CD4-positive, CD25-positive, alpha-beta regulatory T cell (primary cell): ENCODE measurements at regions not wholly inside any gene's neighbourhood (a gene's known extent, or its start where the extent isn't known, plus 50 kb on each side); places are given as distances from the start of the nearest gene placed in this dataset.

Experiments
- ATAC-seq, 2 donors: fragments of 150-1000 bp; cut with Tn5 transposase; one replicate each; pipeline ENCODE4 v1.10.0; 2021; ENCODE audit warnings: low read depth in 2 of 2, moderate number of reproducible peaks in 2 of 2, moderate library complexity in 1 of 2
- DNase-seq, 3 donors: peaks; one replicate each; pipeline versions ENCODE4 v3.0.0 to v3.0.0-alpha.2; 2012 to 2022; ENCODE audit warnings: mixed read lengths in 1 of 3
- H3K27ac ChIP-seq: one replicate; pipeline ENCODE4 v1.7.0; 2013; ENCODE audit warnings: mild to moderate bottlenecking, low read length; ENCODE audit not compliant: insufficient read depth, poor library complexity, severe bottlenecking
- H3K27me3 ChIP-seq: one replicate; pipeline ENCODE4 v1.7.0; 2013; ENCODE audit warnings: low read length; ENCODE audit not compliant: control insufficient read depth, insufficient read depth
- H3K36me3 ChIP-seq: one replicate; pipeline ENCODE4 v1.7.0; 2013; ENCODE audit warnings: mild to moderate bottlenecking, low read length, moderate library complexity; ENCODE audit not compliant: control insufficient read depth, insufficient read depth
- H3K4me1 ChIP-seq: 2 replicates; pipeline ENCODE4 v1.7.0; 2013; ENCODE audit warnings: mild to moderate bottlenecking, low read length; ENCODE audit not compliant: insufficient read depth, control insufficient read depth, poor library complexity, severe bottlenecking
- H3K4me3 ChIP-seq: one replicate; pipeline ENCODE4 v1.7.0; 2013; ENCODE audit warnings: low read depth, mild to moderate bottlenecking, low read length, moderate library complexity
- H3K9me3 ChIP-seq, 2 experiments: 1 replicate in 1 of 2; 2 replicates in 1 of 2; pipeline ENCODE4 v1.7.0; 2013; ENCODE audit warnings: low read length in 2 of 2, mild to moderate bottlenecking in 1 of 2, moderate library complexity in 1 of 2; ENCODE audit not compliant: control insufficient read depth in 2 of 2
- H3K27ac Mint-ChIP-seq, 3 donors: one replicate each; pipeline ENCODE4 v1.8.0; 2020 to 2022; ENCODE audit warnings: mild to moderate bottlenecking in 3 of 3, mixed read lengths in 3 of 3, moderate library complexity in 2 of 3
- H3K27me3 Mint-ChIP-seq: one replicate; pipeline ENCODE4 v1.8.0; 2022; ENCODE audit warnings: mild to moderate bottlenecking, mixed read lengths
- H3K36me3 Mint-ChIP-seq: one replicate; pipeline ENCODE4 v1.8.0; 2020; ENCODE audit warnings: mixed read lengths
- H3K4me1 Mint-ChIP-seq, 4 donors: one replicate each; pipeline ENCODE4 v1.8.0; 2020 to 2022; ENCODE audit warnings: mixed read lengths in 4 of 4, mild to moderate bottlenecking in 1 of 4
- H3K4me3 Mint-ChIP-seq, 4 donors: one replicate each; pipeline ENCODE4 v1.8.0; 2020 to 2022; ENCODE audit warnings: mild to moderate bottlenecking in 4 of 4, mixed read lengths in 4 of 4, moderate library complexity in 3 of 4
- H3K9me3 Mint-ChIP-seq, 7 donors: one replicate each; pipeline ENCODE4 v1.8.0; 2020 to 2022; ENCODE audit warnings: mixed read lengths in 7 of 7, mild to moderate bottlenecking in 3 of 7, moderate library complexity in 2 of 7

DNA sequence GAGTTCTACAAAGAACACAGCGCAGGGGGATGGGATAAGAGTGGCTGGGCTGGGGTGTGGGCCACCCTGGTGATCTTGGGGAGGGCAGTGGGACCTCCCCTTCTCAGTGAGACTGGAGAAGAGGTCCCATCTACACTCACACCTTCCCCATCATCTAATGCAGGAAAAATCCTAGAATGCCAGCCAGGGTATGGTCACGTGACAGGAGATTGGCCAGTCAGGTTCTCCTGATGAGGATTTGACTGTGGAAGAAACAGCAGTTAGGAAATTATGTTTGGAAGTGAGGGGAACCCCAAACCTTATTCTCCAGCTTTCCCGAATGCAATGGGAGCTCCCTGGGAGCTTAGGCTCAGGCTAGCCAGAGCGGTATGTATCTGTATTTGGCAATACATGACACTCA is 158.8 kb upstream of the GRB10 start:
- Mint-ChIP-seq H3K9me3 (peaks cover 0 to 4% (median 0%) of the 10 kb centered on the region in 7 donors), H3K4me1 (no peaks in the 10 kb centered on the region), H3K27me3 (peaks cover 8% of the 10 kb centered on the region), H3K4me3 (no peak overlapping the region), H3K36me3 (no peaks in the 10 kb centered on the region), H3K27ac (no peak overlapping the region)
- Histone ChIP-seq H3K4me1 (no peaks in the 10 kb centered on the region), H3K27ac (no peak overlapping the region), H3K27me3 (no peaks in the 10 kb centered on the region), H3K9me3 (no peaks in the 10 kb centered on the region), H3K36me3 (no peaks in the 10 kb centered on the region), H3K4me3 (no peak overlapping the region)
- ATAC-seq (no peak), DNase-seq (no peak)

DNA sequence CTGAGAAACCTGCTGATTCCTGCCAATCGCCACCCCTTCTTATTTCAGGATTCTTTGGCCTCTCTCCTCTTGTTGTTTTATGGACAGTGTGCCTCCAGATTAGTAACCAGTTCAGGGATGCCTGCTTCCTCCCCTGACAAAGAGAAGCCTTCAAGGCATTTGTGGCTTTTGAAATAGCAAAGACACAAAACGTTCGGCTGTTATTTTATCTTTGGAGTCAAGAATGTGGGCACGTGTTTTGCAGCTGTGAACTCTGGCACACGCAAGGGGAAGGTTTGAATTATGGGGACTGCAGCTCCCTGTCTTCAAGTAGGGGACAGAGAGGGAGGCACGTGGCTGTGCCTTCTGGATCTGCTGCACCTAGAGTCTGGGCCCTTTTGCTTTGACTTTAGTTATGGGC is 157.9 kb upstream of the GRB10 start:
- H3K27me3 Mint-ChIP-seq, result peaks cover 16% of the 10 kb centered on the region
- H3K27me3 ChIP-seq, result no peaks in the 10 kb centered on the region
- H3K4me1 Mint-ChIP-seq, result no peaks in the 10 kb centered on the region
- no peaks in the 10 kb centered on the region for H3K36me3 ChIP-seq
- no peaks in the 10 kb centered on the region for H3K4me1 ChIP-seq
- H3K27ac ChIP-seq, result no peak overlapping the region
- ATAC-seq (no peak), DNase-seq (no peak)
- no peaks in the 10 kb centered on the region for H3K9me3 ChIP-seq
- no peaks in the 10 kb centered on the region for H3K36me3 Mint-ChIP-seq
- H3K27ac Mint-ChIP-seq, result no peak overlapping the region
- H3K4me3 ChIP-seq, result no peak overlapping the region
- peaks cover 0 to 9% (median 4%) of the 10 kb centered on the region in 7 donors for H3K9me3 Mint-ChIP-seq
- H3K4me3 Mint-ChIP-seq, result no peak overlapping the region

GRCh38 chr7:50939021-50939420 is 156.3 kb upstream of the GRB10 start:
- Mint-ChIP-seq H3K9me3 (peaks cover 0 to 9% (median 7%) of the 10 kb centered on the region in 7 donors), H3K27me3 (peaks cover 18% of the 10 kb centered on the region), H3K4me1 (no peaks in the 10 kb centered on the region), H3K27ac (peak overlapping the region in 1 of 3 donors; percentile 43), H3K36me3 (no peaks in the 10 kb centered on the region), H3K4me3 (no peak overlapping the region)
- no peaks in the 10 kb centered on the region for H3K9me3 ChIP-seq
- H3K27ac ChIP-seq, result no peak overlapping the region
- no peaks in the 10 kb centered on the region for H3K36me3 ChIP-seq
- H3K4me3 ChIP-seq, result no peak overlapping the region
- no peak for DNase-seq
- no peaks in the 10 kb centered on the region for H3K27me3 ChIP-seq
- H3K4me1 ChIP-seq, result no peaks in the 10 kb centered on the region
- no peak for ATAC-seq

- Mint-ChIP-seq H3K4me1 (no peaks in the 10 kb centered on the region), H3K27ac (no peak overlapping the region), H3K9me3 (peaks cover 0 to 10% (median 7%) of the 10 kb centered on the region in 7 donors), H3K27me3 (peaks cover 24% of the 10 kb centered on the region), H3K4me3 (no peak overlapping the region), H3K36me3 (no peaks in the 10 kb centered on the region)
- DNase-seq (no peak), ATAC-seq (no peak)
- no peaks in the 10 kb centered on the region for H3K4me1 ChIP-seq
- H3K4me3 ChIP-seq, result no peak overlapping the region
- H3K27ac ChIP-seq, result no peak overlapping the region
- H3K36me3 ChIP-seq, result no peaks in the 10 kb centered on the region
- no peaks in the 10 kb centered on the region for H3K9me3 ChIP-seq
- H3K27me3 ChIP-seq, result no peaks in the 10 kb centered on the region
These were observed 155.0 kb upstream of the GRB10 start for GRCh38 chr7:50937727-50938126.

DNA sequence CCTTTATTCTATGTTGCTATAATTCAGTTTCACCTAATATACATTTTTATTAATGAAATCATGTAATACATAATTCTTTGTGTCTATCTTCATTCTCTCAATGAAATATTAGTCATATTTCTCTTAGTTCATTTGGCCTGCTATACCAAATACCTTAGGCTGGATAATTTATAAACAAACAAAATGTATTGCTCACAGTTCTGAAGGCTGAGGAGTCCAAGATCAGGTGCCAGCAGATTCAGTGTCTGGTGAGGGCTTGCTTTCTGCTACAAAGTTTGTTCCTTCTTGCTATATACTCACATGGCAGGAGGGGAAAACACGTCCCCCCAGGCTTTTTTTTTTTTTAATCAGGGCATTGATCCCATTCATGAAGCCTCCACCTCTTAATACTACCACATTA is 143.4 kb upstream of the GRB10 start:
- Histone ChIP-seq H3K36me3 (no peaks in the 10 kb centered on the region), H3K4me1 (no peaks in the 10 kb centered on the region), H3K27ac (no peak overlapping the region), H3K27me3 (no peaks in the 10 kb centered on the region), H3K9me3 (no peaks in the 10 kb centered on the region), H3K4me3 (no peak overlapping the region)
- H3K9me3 Mint-ChIP-seq, result no peaks in the 10 kb centered on the region
- ATAC-seq (no peak), DNase-seq (no peak)
- H3K27ac Mint-ChIP-seq, result no peak overlapping the region
- peaks cover 0 to 3% (median 0%) of the 10 kb centered on the region in 4 donors for H3K4me1 Mint-ChIP-seq
- no peak overlapping the region for H3K4me3 Mint-ChIP-seq
- H3K36me3 Mint-ChIP-seq, result no peaks in the 10 kb centered on the region
- H3K27me3 Mint-ChIP-seq, result peaks cover 5% of the 10 kb centered on the region

DNA sequence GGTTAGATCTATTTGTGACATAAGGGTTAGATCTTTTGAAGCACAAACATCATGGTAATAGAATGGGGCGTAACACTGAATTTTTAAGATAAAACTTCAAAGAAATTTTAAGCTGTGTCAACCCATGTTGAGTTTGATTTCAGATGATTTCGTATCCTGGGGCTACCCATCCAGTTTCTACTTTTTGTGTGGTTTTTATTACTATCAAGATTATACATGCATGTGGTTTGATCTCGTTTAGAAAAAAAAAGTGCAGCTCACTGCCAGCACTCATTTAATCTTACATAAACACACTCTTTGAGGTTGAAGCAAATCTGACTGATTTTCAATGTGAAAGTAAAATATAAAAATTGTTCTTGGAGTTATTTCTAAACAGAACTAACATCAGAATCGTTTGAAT is 140.8 kb upstream of the GRB10 start:
- H3K36me3 ChIP-seq, result no peaks in the 10 kb centered on the region
- DNase-seq (no peak), ATAC-seq (no peak)
- Mint-ChIP-seq H3K4me3 (no peak overlapping the region), H3K9me3 (no peaks in the 10 kb centered on the region), H3K36me3 (no peaks in the 10 kb centered on the region), H3K27ac (no peak overlapping the region), H3K4me1 (peaks cover 0 to 3% (median 0%) of the 10 kb centered on the region in 4 donors), H3K27me3 (peaks cover 5% of the 10 kb centered on the region)
- no peaks in the 10 kb centered on the region for H3K9me3 ChIP-seq
- H3K4me3 ChIP-seq, result no peak overlapping the region
- H3K27ac ChIP-seq, result no peak overlapping the region
- no peaks in the 10 kb centered on the region for H3K27me3 ChIP-seq
- no peaks in the 10 kb centered on the region for H3K4me1 ChIP-seq

DNA sequence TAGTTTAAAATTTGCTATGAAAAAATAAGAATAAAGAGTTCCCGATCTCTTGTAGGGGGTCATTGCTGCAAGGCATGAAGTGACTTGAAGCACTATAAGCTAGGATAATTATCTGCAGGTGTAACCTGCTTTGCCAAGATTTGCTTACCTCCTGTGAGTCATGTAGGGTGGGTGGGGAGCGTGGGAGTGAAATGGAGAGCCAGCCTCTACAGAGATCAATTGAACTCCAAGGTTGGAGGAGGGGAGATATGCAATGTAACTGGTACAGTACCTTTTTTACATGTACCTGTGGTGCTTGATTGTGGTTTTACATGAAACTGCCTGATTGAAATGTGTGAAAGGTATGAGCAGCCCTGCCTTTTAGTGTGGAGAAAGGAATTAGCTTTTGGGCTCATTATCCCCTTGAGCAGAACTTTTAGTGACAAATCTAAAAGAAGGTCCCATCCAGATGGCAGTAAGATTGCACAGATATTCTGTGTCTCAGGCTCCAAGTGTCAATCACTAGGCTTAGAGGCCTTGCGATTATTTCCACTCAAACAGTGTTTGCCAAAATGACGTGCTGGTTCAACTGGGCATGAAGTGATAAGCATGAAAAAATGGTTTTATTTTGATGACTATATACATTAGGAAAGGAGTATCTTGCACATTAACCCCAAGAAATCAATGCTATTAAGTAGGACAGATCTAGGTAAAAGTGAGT is 138.6 kb upstream of the GRB10 start:
- H3K4me1 Mint-ChIP-seq, result peaks cover 0 to 3% (median 0%) of the 10 kb centered on the region in 4 donors
- no peaks in the 10 kb centered on the region for H3K36me3 Mint-ChIP-seq
- H3K27me3 ChIP-seq, result no peaks in the 10 kb centered on the region
- ATAC-seq (no peak), DNase-seq (no peak)
- no peak overlapping the region for H3K4me3 Mint-ChIP-seq
- no peaks in the 10 kb centered on the region for H3K36me3 ChIP-seq
- H3K4me3 ChIP-seq, result no peak overlapping the region
- H3K27ac ChIP-seq, result no peak overlapping the region
- H3K27me3 Mint-ChIP-seq, result peaks cover under 1% of the 10 kb centered on the region
- H3K9me3 Mint-ChIP-seq, result peaks cover 0 to 2% (median 0%) of the 10 kb centered on the region in 7 donors
- H3K27ac Mint-ChIP-seq, result no peak overlapping the region
- H3K9me3 ChIP-seq, result no peaks in the 10 kb centered on the region
- H3K4me1 ChIP-seq, result no peaks in the 10 kb centered on the region

DNA sequence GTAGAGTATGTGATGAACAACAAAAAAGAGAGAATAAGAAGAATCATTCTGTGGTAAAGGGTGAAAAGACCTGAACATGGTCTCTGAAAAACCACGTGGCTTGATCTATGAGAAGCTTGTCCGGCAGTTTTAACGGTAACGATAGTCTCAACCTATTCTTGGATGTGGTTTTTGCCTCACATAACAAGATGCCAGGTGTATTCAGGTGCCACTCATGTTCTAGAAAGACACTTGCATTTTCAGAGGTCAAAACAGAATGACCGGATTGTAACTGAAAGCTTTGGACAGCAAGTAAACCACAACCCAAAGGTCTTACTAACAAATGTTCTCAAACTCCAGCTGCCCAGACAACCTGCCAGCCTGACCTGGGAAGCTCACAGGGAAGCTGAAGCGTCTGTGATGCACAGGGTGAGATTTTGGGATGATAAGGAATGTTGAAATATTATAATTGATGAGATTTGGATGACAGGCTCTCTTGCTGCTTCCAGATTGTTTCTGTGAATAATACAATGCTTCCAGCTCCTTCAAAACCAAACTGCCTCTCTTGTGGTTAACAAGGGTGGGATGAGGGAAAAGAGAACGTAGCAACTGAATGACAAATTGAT is 137.4 kb upstream of the GRB10 start:
- Histone ChIP-seq H3K4me3 (no peak overlapping the region), H3K27ac (no peak overlapping the region), H3K27me3 (no peaks in the 10 kb centered on the region), H3K36me3 (no peaks in the 10 kb centered on the region), H3K9me3 (no peaks in the 10 kb centered on the region), H3K4me1 (no peaks in the 10 kb centered on the region)
- no peaks in the 10 kb centered on the region for H3K36me3 Mint-ChIP-seq
- no peak for ATAC-seq
- no peak for DNase-seq
- H3K27ac Mint-ChIP-seq, result no peak overlapping the region
- H3K27me3 Mint-ChIP-seq, result no peaks in the 10 kb centered on the region
- H3K4me3 Mint-ChIP-seq, result no peak overlapping the region
- H3K4me1 Mint-ChIP-seq, result peaks cover 0 to 3% (median 0%) of the 10 kb centered on the region in 4 donors
- H3K9me3 Mint-ChIP-seq, result peaks cover 0 to 2% (median 0%) of the 10 kb centered on the region in 7 donors
